HepG2 (cell line): ENCODE measurements at regions not wholly inside any gene's neighbourhood (a gene's known extent, or its start where the extent isn't known, plus 50 kb on each side); places are given as distances from the start of the nearest gene placed in this dataset.

Source experiments
- BRD4 ChIP-seq: sonication (generic); formaldehyde crosslinking; IDR thresholded peaks from 2 replicates; pipeline ENCODE4 v1.4.0; 2020; ENCODE audit warnings: missing genetic modification reagents
- CENPBD1 ChIP-seq: sonication (generic); formaldehyde crosslinking; IDR thresholded peaks from 2 replicates; pipeline ENCODE4 v1.8.0; 2022; ENCODE audit warnings: missing genetic modification reagents, low read depth, mild to moderate bottlenecking, borderline replicate concordance
- EP300 ChIP-seq, 3 experiments: sonication (generic) in 1 of 3; formaldehyde crosslinking in 1 of 3; IDR thresholded peaks; 2 replicates each; pipeline versions ENCODE4 v1.5.1 to v1.6.1; 2011 to 2020; ENCODE audit warnings: low read depth in 2 of 3, low read length in 2 of 3, borderline replicate concordance in 1 of 3, improper control_type of control experiment in 1 of 3, mild to moderate bottlenecking in 1 of 3, missing genetic modification reagents in 1 of 3, moderate library complexity in 1 of 3
- EZH2 ChIP-seq: conservative IDR thresholded peaks from 2 replicates; pipeline ENCODE4 v1.6.1; 2012; ENCODE audit warnings: mild to moderate bottlenecking, low read depth, low read length, moderate library complexity
- GATAD1 ChIP-seq: IDR thresholded peaks from 2 replicates; pipeline ENCODE4 v1.6.1; 2016; ENCODE audit warnings: missing genetic modification reagents, missing compliant biosample characterization
- GATAD2A ChIP-seq: IDR thresholded peaks from 2 replicates; pipeline ENCODE4 v1.6.1; 2016
- KAT8 ChIP-seq: IDR thresholded peaks from 2 replicates; pipeline ENCODE4 v1.6.1; 2016; ENCODE audit warnings: missing genetic modification reagents, missing compliant biosample characterization
- NFE2L1 ChIP-seq: sonication (generic); formaldehyde crosslinking; IDR thresholded peaks from 2 replicates; pipeline ENCODE4 v1.4.0; 2020; ENCODE audit warnings: missing genetic modification reagents, mild to moderate bottlenecking, borderline replicate concordance
- PBX2 ChIP-seq: IDR thresholded peaks from 2 replicates; pipeline ENCODE4 v1.6.1; 2016; ENCODE audit warnings: control low read depth
- SIX4 ChIP-seq: sonication (generic); formaldehyde crosslinking; IDR thresholded peaks from 2 replicates; pipeline ENCODE4 v1.4.0; 2020; ENCODE audit warnings: missing genetic modification reagents
- TF ChIP-seq, protein P1 (sequence below): IDR thresholded peaks from 2 replicates; pipeline ENCODE4 v1.6.1; 2012; ENCODE audit warnings: inconsistent platforms
- TF ChIP-seq, protein P2 (sequence below): sonication (generic); formaldehyde crosslinking; IDR thresholded peaks from 2 replicates; pipeline ENCODE4 v1.5.0; 2020; ENCODE audit warnings: mild to moderate bottlenecking, missing genetic modification reagents, moderate library complexity
- TF ChIP-seq, protein P3 (sequence below): sonication (generic); formaldehyde crosslinking; IDR thresholded peaks from 2 replicates; pipeline ENCODE4 v1.4.0; 2020; ENCODE audit warnings: missing genetic modification reagents
- TF ChIP-seq, protein P4 (sequence below), 2 experiments: sonication (generic) in 1 of 2; formaldehyde crosslinking in 1 of 2; IDR thresholded peaks; 2 replicates each; pipeline versions ENCODE4 v1.5.1 to v1.6.1; 2011 to 2020; ENCODE audit warnings: borderline replicate concordance in 1 of 2, low read depth in 1 of 2, low read length in 1 of 2, mild to moderate bottlenecking in 1 of 2, missing genetic modification reagents in 1 of 2, moderate library complexity in 1 of 2

DNA sequence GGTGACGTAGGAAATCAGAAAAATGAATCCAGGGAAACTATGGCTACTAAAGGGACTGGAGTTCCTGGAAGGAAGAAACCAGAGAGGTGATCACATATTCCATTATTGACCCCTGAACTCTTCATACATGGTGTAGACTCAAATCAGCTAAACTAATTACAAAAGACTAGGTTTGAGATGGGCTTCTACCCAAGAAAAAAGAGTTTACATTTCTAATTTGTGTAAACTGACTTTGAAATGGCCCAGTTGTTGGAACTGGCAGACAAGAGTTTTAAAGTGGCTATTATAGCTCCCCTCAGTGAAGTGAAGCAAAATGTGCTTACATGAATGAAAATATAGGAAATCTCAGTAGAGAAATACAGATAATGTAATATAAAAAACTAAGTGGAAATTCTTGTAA, 1619.4 kb upstream of the SEL1L start:
- TF ChIP-seq, protein P1, sequence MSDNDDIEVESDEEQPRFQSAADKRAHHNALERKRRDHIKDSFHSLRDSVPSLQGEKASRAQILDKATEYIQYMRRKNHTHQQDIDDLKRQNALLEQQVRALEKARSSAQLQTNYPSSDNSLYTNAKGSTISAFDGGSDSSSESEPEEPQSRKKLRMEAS: no peak
- TF ChIP-seq GATAD2A (CRISPR knock-in tag) (no peak), EP300 (IDR thresholded peaks at IDR 0.05; ENCODE audit: low read depth in 2 of 2, low read length in 2 of 2) (no peak), EP300 (CRISPR knock-in tag; IDR thresholded peaks at IDR 0.05; ENCODE audit: borderline replicate concordance) (no peak), SIX4 (no peak), PBX2 (CRISPR knock-in tag) (no peak), CENPBD1 (CRISPR knock-in tag) (no peak), BRD4 (CRISPR knock-in tag) (no peak), GATAD1 (CRISPR knock-in tag) (no peak), NFE2L1 (CRISPR knock-in tag) (no peak), KAT8 (no peak), EZH2 (no peak)
- TF ChIP-seq, protein P2, sequence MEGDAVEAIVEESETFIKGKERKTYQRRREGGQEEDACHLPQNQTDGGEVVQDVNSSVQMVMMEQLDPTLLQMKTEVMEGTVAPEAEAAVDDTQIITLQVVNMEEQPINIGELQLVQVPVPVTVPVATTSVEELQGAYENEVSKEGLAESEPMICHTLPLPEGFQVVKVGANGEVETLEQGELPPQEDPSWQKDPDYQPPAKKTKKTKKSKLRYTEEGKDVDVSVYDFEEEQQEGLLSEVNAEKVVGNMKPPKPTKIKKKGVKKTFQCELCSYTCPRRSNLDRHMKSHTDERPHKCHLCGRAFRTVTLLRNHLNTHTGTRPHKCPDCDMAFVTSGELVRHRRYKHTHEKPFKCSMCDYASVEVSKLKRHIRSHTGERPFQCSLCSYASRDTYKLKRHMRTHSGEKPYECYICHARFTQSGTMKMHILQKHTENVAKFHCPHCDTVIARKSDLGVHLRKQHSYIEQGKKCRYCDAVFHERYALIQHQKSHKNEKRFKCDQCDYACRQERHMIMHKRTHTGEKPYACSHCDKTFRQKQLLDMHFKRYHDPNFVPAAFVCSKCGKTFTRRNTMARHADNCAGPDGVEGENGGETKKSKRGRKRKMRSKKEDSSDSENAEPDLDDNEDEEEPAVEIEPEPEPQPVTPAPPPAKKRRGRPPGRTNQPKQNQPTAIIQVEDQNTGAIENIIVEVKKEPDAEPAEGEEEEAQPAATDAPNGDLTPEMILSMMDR (CRISPR knock-in tag): no peak
- TF ChIP-seq, protein P3, sequence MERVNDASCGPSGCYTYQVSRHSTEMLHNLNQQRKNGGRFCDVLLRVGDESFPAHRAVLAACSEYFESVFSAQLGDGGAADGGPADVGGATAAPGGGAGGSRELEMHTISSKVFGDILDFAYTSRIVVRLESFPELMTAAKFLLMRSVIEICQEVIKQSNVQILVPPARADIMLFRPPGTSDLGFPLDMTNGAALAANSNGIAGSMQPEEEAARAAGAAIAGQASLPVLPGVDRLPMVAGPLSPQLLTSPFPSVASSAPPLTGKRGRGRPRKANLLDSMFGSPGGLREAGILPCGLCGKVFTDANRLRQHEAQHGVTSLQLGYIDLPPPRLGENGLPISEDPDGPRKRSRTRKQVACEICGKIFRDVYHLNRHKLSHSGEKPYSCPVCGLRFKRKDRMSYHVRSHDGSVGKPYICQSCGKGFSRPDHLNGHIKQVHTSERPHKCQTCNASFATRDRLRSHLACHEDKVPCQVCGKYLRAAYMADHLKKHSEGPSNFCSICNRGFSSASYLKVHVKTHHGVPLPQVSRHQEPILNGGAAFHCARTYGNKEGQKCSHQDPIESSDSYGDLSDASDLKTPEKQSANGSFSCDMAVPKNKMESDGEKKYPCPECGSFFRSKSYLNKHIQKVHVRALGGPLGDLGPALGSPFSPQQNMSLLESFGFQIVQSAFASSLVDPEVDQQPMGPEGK (CRISPR knock-in tag): no peak
- TF ChIP-seq, protein P4, sequence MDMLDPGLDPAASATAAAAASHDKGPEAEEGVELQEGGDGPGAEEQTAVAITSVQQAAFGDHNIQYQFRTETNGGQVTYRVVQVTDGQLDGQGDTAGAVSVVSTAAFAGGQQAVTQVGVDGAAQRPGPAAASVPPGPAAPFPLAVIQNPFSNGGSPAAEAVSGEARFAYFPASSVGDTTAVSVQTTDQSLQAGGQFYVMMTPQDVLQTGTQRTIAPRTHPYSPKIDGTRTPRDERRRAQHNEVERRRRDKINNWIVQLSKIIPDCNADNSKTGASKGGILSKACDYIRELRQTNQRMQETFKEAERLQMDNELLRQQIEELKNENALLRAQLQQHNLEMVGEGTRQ (IDR thresholded peaks at IDR 0.05; ENCODE audit: low read depth, low read length): no peak
- TF ChIP-seq, protein P4 (CRISPR knock-in tag; IDR thresholded peaks at IDR 0.05; ENCODE audit: borderline replicate concordance): no peak
